ENCODE measurements at regions not wholly inside any gene's neighbourhood (a gene's known extent, or its start where the extent isn't known, plus 50 kb on each side); places are given as distances from the start of the nearest gene placed in this dataset.
"Not testable (repeated sequence)": the region's sequence is repeated elsewhere in the genome, so short reads cannot be mapped to it uniquely, and the experiment has no call there.

DNA sequence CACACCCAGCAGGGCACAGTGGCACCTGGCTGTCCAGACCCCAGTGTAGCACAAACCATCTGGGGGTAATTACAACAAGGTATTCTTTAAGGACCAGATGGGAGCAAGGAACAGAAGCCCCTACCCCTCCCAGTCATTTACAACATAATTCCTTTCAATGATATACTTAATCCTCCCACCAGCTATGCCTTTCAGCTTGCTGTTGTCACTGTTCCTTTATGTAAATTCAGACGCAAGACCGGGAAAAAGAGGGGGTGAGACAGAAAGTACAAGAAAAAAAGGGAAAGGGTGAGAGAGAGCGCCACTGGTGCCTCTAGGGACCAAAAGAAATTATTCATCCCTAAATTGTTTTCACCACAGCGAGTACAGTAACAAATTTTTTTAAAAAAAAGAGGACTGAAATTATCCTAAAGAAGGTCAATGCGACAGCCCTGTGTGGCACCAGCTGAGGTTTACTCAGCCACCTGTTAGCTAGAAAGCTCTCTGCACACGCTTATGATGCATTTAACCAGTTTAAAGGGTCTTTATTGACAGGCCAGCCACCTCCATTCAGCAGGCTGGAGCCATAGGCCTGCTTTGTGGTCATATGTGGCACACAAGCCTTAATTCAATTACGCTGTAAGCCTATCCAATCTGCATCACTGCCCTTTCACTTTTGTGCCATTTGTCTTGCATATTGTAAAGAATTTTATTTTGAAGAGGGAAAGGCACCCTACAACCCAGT is 210.2 kb upstream of the ISL1 start:
- no peak for DNase-seq

DNA sequence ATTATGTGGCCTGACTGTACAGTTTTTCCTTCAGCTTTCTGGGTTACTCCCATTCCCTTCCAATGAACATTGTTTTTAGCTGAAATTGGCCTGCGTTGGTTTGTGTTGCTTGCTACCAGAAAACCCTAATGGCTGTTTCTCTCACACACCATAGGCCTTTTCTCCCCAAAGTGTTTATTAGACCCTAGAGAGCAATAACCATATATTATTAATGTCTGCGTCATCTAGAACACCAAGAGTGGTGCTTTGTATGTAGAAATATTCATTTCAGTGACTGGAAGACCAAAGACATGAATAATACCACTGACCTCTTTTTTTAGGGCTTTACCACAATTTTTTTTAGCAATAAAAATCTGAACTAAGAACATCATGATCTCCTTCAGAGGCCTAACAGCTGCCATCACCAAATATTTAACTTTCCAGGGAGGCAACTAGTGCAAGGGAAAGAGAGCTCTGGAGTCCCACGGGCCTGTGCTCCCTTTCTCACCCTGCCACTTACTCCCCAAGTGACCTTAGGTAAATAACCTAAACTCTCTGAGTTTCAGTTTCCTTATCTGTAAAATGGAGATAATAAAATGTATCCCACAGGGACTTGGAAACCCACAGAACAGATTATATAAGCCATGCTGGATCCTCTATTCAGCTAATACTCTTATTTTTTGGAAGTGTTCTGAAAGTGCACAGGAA is 201.9 kb upstream of the ISL1 start:
- DNase-seq = no peak

DNA sequence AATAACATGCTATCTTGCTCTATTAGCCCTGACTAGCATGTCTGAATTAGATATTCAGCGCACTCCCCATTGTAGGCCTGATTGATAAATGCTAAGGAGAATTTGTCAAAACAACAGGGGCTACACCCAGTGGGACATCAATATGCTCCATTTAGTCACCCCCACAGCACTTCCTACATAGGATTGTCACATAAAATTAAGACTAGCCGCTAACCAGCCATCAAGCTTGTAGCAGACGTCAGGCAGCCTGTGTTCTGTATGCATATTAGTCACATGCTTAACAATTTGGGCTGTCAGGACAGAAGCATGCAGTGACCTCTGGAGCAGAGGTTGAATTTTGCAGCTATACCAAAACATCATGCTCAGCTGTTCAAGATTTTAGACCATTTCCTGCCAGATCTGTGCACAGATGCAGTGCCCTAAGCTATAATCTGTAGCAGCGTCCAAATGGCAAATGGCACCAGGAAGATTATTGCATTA is 197.4 kb upstream of the ISL1 start:
- no peak for DNase-seq

DNA sequence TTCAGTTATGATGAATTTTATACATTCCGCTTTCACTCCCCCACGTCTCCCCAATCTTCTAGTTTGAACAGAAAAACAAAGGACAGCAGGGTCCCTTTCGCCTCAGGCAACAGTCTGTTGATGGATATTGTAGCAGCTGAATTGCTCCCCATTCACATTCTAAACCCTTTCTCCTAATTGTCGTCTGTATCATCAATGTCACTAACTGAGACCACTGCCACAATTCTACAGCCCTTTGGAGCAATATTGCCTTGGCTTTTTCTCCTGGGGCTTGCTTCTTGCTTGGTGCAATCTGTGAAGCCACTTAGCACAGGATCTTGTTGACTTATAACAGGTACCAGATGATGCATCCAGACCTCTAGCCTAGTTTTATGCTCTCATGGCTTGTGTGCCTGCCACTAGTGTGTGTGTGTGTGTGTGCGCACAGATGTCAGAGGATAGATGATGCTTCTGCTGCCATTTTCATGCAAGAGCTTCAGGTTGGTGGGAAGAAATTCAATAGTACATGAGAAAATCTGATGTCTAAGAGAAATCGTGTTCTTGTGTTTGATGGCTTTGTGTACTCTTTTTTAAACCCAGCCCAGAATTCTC is 195.2 kb upstream of the ISL1 start:
- DNase-seq = no peak

DNA sequence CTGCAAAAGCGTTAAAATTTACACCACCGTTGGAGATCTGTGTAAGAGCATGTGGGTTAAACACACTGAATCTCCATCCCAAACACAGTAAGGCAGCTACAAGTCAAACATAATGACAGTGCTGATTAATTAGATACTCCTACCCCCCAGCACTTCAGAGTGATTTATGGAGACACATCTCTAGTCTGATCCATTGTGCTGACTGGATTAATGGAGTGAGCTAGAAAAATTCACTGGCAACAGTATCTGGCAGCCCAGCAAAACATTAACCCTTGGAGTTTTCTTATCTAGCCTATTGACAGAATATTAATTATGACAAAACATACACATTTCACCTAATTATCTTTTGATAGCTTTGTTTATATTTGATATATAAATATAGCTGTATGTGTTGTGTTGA is 188.6 kb upstream of the ISL1 start:
- DNase-seq = no peak

DNA sequence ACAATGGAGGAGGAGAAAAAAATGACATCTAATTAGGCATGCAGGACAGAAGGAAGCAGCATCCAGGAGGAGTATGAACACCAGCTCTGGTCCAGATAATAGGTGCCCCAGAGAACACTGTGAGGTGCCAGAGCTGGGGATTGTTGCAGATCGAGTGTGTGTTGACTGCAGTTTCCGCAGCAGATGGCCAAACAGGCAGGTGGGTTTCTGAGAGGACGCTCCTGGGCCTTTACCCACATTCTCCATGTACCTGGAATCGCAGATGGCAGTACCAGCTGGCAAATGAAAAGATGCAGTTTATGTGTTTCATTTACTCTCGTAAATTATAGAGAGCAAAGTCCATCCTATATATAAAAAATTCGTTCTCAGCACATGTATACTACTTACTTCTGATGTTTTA is 182.2 kb upstream of the ISL1 start:
- DNase-seq = no peak

DNA sequence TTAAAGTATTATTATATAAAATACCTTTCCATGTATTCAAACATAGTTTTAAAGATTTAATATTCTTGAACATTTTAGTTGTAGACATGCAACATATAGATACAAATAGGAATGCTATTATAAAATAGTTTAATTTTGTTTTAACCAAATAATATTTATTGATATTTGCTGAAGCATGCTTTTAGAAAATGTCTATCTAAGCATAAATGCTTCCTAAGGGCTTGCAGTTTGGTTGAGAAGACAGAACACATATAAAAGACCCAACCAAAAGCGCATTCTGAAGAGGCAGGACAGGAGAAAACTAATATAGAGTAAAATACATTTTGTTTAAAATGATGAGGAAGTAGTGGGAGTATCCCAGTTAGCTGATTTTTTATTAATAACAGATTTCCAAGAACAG is 181.5 kb upstream of the ISL1 start:
- DNase-seq = no peak

DNA sequence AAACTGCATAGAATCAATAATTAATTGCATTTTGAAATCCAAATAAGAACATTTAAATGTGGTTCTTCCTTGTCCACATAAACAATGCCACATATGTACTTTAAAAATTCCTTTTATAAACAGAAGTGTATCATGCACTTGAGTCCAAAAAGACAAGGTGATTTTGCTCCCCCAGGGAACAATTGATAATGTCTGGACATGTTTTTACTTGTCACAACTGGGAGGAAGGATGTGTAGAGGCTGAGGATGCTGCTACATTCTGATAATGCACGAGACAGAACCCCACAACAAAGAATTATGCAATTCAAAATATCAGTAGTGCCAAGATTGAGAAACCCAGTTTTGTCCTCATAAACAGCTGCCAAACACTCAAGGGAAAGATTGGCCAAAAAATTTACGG is 181.1 kb upstream of the ISL1 start:
- DNase-seq = no peak

DNA sequence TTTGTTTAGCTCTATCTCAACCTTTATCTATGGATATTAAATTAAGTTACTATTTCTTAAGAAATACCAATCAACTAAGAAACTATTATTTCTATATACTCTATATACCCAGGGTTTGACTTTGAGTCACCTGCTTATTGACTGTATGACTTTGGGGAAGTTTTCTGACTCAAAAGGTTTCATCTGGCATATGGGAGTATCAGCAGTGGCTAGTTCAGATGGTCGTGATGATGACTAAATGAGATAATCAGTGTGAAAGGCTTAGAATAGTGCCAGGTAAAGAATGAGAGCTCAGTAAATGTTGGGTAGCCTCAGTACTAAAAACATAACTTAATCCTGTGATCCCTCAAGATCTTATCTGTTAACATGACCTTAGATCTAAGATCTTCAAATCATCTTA is 179.7 kb upstream of the ISL1 start:
- no peak for DNase-seq

DNA sequence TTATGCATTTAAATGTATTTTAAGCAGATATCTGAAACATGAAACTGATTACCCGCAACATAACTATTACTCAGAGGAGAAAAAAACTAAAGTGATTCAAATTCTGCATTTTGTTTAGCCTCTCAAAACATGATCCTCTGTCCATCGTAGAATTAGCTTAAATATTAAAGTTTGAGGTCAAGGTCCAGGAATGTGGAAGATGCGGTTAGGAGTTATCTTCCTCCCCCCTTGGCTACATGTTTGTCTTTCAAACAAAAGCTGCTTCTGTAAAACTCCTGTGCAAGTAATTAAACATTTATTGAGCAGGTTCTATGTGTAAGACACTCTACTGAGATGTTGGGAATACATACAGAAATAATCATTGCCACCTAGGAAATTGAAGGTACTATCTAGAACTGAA is 175.0 kb upstream of the ISL1 start:
- no peak for DNase-seq

DNA sequence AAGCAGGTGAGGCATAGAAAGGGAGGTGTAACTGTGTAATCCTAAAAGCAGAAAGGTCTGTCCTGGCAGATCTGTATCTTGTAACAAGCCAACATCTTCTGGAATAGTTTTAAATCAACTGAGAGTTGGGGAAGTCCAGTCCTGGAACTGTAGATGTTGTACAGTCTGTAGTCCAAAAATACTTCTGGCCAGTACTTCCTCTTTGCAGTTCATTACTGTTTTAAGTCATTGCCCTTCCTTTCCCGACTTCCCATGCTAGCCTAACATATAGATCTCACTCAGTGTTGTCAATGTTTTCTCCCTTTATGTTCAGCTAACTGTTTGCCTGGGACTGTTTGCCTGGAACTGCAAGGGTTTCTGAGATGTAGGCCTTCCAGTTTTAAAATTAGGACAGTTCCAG is 168.5 kb upstream of the ISL1 start:
- DNase-seq = no peak

DNA sequence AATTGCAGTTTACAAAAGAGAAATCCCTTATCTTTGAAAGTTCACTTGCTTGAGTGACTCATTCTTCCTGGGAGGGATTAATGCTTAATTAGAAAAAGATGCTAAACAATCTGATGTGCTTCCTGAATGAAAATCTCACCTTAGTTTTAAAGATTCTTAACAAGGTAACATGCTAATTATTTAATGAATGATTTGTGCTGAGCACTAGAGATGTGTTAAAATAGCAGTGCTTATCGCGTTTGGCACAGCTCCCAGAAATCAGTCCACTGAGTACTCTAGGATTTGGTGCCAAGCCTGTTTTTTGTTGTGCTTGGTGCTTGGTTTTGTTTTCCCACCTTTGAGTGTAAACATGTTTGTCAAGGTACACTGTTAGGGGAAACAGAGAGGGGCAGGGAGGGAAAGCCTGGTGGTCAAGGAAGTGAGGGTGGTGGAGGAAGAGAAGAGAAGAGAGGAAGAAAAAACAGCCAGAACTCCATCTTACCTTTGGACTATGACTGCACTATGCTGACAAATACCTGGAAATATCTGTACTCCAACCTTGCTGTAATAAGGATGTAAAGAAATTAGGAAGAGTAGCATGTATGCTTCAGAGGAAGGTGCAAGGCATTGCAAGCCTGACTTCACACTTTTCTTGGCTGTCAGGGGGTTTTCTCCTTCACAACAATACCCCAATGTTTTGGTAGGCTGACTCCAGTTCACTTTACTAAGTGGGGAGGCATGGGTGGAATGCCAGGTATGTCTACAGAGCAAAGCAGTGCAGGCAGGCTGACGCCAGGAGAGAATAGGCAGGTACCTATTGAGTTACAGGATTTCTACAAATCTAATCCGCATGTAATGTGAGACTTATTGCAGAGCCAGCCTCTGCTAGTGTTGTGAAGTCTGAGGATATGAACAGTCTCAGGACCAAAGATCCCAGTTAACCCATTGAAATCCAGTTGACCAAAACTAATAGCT is 157.2 kb upstream of the ISL1 start:
- no peak for DNase-seq

DNA sequence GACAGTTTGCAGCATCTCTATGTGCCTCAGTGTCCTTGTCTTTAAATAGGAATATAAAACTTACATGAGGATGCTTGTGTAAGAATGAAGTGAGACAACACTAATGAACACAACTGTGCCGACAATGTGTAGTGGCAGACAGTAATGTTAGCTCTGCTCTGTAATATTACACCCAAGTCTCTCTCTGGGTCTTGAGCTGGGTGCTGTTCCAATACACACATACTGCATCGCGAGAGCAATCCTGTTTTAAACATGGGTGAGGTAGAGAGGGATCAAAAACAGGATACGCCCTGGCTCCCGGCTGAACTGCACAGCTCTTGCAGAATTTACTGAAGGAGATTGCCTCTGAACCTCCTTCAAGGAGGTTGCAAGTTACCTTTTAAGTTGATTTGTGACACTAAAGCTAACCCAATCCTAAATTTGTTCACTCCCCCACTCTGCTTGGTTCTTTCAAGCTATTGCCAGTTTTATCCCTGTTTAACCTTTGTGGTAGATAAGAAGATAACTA is 155.2 kb upstream of the ISL1 start:
- DNase-seq = no peak

DNA sequence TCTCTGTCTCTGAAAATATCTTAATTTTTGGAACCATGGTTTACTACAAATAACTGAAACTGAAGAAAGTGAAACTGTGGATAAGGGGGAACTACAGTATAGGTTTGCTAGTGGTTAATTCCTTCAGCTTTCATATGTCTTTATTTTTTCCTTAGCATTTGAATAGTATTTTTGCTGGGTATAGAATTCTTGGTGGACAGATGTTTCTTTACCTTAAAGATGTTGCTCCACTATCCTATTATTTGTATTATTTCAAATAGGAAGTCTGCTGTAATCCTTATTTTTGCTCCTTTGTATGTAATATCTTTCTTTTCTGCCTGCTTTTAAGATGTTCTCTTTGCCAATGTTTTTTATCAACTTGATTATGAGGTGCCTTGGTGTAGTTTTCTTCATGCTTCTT is 152.9 kb upstream of the ISL1 start:
- no peak for DNase-seq

DNA sequence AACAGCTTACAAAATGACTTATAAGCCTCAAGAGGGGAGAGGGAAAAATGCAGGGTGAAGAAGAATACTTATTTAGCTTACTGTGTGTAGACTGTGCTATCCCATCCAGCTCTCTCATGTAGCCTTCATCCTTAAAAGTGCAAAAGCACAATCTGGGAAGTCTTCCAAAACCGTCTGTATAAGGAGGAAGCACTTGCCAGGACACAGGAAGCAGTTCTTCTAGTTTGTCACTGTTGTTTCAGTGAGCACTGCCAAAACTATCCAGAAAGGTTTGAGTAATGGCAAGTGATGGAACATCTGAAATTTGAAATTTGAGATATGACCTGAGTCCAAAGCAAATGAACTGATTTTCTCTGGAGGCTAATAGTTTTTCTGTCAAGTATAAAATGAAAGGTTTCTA is 140.8 kb upstream of the ISL1 start:
- DNase-seq = no peak

DNA sequence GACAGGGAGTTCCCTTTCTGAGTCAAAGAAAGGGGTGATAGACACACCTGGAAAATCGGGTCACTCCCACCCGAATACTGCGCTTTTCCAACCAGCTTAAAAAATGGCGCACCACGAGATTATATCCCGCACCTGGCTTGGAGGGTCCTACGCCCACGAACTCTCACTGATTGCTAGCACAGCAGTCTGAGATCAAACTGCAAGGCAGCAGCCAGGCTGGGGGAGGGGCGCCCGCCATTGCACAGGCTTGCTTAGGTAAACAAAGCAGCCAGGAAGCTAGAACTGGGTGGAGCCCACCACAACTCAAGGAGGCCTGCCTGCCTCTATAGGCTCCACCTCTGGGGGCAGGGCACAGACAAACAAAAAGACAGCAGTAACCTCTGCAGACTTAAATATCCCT is 132.3 kb upstream of the ISL1 start:
- DNase-seq = not testable (repeated sequence)

DNA sequence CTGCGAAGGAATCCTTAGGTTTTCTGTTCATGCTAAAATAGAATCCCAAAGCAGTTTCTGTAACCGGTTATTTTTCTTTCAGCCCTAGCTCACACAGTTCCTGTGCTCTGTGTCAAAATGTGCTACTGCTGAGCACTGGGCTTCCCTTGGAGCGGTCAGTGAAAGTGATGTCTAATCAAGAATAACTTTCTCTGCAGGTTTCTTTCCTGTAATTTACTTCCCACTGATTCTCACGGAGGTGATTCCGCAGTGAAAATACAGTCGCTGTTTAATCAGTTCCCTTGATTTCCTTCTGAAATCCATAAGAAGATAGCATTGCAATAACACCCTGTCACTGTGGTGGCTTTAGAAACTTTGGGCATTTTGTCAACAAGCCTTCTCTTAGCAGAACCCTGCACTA is 112.0 kb upstream of the ISL1 start:
- DNase-seq = no peak

DNA sequence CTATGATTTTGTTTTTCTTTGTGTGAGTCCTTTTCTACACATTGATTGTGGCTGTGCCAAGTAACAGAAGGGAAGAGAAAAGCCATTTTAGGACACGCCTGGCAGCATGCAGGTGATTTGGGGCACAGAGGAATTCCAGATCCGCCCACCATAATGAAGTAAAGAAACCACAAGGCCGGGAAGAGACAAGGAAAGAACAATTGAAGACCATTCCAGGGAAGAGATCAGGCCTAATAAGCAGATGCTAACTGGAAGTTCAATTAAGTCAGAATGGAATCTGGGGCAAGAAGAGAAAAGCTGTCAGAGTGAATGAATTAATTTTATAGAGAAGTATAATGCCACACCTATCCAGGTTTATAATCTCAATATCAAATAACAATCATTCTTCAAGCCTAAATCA is 110.2 kb upstream of the ISL1 start:
- no peak for DNase-seq

DNA sequence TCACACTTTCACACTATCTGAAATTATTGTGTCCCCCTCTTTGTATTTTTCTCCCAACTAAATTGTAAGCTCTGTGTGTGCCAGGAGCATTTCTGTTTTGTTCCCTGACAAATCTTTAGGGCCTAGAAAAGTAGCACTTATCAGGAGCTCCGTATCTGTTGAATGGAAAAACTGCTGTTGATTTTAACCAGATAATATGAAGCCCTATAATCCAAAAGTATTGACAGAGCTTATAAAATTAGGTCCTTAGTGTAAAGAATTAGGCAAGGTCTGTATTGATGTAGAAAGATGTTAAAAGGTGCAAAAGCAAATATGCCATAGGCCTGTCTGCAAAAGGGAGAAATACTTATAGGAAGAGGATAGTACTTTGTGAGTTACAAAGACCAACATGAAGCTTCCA is 109.4 kb upstream of the ISL1 start:
- no peak for DNase-seq

DNA sequence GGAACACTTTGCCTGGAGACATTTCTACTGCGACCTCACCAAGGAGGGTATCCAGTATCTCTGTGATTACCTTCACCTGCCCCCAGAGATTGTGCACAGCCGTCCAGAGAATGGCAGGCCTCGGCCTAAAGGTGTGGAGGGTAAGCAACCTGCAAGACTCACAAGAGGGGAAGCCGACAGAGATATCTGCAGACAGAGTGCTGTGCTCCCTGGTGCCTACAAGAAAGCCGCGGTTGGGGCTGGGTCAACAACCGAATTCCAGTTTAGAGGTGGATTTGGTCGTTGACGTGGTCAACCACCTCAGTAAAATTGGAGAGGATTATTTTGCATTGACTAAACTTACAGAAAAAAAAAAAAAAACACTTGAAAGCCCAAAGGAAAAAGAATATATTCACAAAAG is 107.8 kb upstream of the ISL1 start:
- no peak for DNase-seq

DNA sequence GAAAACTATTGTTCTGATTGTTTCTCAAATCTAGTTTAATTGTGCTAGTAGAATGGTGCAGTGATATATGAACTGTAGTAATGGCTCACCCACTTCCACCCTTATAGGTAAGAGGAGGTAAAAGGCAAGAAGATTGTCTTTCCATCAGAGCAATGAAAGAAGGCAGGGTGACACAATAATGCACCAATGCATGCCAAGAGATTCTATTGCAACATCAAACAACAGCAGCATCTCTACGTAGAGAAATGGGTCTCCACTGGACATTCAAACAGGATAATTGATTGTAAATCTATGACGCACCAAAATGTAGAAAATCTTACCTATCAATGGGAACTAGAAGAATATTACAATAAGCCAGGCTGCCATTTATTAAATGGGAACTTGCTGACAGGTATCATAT is 107.0 kb upstream of the ISL1 start:
- no peak for DNase-seq

DNA sequence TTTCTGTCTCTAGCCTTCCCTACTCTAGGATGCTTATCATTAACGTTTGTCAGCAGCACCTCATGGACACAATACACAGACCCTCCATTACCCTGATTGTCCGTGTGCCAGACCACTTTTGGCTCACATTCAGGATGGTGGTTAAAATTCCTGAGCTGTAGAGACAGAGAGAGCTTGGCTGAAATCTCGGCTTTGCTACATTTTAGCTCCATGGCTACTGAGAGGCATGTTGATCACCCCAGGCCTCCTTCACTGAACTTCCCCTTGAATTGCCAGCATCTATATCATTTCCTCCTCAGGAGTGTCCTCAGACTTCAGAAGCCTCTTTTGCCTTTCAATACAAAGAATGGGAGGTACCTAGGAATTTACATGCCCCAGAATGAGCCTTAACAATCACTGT is 104.7 kb upstream of the ISL1 start:
- DNase-seq = no peak
